ENCODE measurements at regions not wholly inside any gene's neighbourhood (a gene's known extent, or its start where the extent isn't known, plus 50 kb on each side); places are given as distances from the start of the nearest gene placed in this dataset.

DNA sequence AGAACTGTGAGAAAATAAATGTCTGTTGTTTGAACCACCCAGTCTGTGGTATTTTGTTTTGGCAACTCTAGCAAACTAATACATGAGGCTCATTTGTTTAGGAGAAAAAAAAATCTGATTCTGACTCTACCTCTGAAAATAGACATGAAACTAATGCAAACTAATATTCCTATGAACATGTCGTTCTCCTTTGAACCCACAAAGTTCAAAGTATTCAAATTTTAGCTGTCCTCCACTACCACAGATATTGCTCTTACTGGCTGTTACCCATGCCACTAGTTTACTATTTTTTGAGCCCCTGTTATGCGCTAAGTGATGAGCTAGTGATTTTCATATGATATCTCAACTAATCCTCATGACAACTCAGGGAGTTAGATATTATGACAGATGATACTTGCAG lies 58.8 kb upstream of the ZNF804B start:
- DNase-seq: no peak

DNA sequence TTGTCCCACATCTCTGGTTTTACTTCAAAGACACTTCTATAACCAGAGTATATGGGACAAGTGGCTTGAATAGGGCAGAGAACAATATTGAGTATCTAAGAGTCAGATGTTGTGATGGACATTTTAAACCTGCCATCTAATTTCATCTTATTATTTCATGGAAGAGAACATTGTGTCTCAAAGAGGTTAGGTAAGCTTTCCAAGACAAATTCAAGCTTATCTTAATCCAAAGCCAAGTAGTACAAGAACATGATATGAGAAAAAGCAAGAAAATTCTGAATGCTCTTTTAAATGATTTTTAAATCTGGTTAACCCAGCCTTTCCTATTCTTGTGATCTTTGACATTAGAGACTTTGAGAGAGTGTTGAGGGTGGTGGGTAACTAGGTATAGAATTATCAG lies 65.3 kb upstream of the ZNF804B start:
- DNase-seq: no peak

DNA sequence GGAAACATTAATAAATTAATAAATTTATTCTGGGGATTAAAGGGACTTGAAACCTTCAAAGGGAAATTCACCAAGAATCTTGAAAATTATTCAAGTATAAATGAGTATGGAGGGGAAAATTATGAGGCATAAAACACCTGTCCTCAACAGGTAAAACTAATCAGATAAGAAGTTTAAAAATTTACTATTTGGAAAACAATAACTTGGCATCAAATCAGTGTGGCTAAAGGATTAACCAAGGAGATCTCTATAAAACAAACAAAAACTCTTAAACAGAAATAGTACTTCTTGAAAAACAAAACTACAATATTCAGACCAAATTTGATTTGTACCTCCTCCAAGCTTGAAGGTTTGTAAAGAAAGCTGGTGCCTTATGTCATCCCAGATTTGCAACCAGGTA lies 66.4 kb upstream of the ZNF804B start:
- DNase-seq: no peak

DNA sequence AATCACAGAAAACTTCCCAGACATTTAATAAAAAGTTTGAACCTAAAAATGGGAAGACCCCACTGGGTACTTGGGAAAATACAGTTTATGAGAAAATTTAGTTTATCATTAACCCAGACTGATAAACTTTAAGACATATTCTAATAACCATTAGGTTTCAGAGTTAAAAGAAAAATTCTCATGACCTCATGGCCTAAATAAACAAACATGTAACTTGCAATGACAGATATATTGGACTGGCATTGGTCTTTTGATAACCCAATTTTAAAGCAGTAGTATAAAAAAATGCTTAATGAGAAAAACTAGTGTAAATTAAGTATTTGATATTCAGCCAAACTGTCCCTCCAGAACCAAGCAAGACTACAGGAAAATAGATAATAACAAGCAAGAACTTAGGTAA lies 67.0 kb upstream of the ZNF804B start:
- DNase-seq: no peak

DNA sequence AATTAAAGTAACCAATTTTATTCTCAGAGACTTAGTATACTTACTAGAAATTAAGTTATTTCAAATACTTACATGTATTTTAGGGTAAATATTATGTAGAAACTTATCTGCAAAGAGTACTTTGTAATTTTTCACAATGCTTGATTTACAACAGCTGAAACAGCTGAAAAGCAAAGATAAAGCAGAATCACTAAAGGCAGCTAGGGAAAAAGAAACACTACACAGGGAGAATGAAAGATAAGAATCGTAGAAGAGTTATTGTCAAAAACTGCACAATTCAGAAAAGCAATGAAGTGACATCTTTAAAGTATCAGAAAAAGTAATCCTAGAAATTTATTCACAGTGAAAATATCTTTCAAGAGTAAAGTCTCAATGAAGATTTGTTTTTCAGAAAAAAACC lies 69.7 kb upstream of the ZNF804B start:
- DNase-seq: no peak

DNA sequence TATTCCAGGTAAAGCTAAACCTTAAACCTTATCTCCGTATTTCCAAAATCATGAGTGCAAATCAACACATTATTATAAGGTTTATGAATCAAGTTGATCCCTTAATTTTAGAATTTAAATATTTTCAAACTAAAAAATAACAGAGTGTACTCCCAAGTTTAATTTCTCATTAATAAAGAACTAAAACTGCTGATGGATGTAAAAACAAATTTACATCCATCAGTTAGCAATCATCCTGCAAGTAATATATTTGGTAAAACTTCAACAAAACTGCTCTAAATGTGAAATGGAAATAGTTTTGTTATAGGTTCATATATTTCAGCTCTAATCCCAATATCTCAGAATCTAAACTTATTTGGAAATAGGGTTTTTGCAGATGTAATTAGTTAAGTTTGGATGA lies 71.3 kb upstream of the ZNF804B start:
- no peak for DNase-seq

DNA sequence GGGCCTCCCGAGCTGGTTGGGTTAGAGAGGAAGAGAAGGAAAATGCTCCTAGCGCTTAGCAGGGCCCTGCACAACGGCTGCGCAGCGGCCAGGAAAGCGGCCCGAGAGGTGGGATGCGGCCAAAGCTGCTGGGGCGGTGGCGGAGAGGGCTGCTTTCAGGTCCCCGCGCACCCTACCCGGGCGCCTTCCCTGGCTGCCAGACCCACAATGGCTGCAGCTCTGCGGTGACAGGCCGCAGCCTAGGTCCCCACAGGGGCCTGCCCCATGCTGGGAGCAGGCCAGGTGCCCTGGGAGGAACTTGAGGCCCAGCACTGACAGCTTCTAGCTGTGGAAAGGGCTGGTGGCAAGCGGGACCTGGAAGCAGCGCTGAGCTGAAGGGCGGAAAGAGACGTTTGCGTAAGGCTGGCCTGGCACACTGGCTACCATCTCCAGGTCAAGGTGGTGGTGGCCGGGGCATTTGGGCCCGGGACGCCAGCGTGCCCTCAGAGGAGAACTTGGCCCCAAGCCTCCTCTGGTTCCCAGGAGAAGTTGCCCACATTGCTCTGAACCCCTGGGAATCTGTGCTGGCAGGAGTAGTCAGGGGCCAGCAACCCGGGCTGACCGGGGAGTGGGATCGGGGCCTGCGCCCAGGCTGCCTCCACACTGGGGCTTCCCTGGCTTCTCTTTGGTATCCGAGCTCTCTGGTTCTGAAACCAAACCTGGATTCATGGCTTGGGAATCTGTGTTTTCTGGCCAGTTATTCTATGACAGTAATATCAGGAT lies 72.9 kb upstream of the ZNF804B start:
- DNase-seq: no peak

DNA sequence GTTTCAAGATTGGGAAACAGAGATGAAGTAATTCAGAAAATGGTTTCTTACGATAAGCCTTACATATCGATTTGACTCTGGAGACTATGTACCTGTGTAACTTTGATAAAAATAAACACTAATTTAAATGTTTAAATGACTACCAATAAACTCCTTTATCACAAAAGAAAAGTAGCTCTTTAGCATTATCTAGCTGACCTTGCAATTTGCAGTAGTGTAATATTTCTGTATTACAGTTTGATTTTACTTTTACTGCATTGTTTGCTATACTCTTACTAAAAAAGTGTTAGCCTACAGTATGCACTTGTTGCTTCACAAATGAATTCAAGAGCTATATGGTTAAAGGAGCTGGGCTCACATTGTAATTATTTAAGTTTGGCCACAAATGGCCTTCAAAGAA lies 77.8 kb upstream of the ZNF804B start:
- DNase-seq: no peak

DNA sequence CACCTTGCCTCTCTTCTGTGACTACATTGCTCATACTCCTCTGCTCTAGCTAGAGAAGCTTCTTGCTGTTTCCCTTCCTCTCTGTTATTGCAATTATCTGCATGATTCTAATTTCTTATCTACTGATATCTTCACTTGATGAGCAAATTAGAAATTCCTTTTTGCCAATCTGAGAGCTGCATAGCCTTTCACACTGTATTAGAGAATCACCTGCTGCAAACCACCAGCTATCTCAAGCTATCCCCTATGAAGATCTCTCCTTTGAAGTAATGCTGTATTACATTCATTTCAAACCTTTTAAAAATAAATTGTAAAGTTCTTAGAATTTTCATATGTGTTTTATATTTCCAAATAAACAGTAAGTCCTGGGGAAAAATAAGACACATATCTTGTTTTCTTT lies 89.0 kb upstream of the ZNF804B start:
- DNase-seq: no peak

DNA sequence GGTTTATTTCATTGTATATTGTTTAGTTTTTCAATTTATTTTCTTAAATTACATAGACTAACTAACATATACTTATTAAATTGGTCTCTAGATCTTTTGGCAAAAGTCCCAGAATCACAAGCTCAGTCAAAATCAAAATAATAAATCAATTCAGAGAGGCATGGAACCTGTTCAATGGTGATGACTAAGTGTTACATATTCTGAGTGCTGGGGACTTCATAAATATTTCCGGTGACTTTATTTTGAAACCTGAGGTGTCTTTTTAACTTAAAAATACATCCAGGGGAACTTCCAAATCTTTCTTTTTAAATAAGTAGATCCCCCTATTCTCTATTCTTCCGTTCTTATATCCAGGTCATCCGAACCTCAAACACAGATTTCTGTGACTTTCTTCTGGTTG lies 89.6 kb upstream of the ZNF804B start:
- no peak for DNase-seq

DNA sequence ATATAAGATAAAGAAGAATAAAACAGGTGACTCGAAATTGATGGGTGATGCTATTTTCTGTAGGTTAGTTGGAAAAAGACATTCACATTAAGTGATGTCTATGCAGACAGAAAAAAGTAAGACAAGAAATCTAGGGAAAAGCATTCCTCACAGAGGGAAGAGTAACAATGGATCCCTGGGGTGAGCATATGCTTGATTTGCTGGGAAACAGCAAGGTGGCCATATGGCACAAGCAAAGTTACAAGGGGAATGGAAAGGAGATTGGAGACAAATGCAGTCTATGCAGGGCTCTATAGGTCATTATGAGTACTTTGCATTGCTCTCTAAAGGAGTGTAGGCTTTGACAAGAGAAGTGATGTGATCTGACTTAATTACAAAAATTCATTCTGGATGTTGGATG lies 90.9 kb upstream of the ZNF804B start:
- no peak for DNase-seq

DNA sequence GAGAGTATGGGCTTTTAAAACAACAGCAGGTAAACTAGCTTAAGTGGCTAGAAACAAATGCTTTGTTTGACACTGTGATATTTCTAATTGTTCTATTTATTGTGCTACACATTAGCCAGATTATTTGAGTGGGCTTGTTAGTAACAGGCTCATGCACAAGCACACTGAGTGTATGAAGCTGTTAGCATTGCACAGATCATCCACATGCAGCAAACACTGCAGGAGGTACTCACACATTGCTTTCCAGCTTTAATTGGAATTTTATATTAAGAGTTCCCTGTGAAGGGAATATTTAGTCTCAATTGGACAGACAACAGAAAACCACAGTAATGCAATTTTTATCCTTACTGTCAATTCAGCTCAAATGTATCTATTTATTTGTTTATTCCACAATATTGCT lies 92.9 kb upstream of the ZNF804B start:
- DNase-seq: no peak

DNA sequence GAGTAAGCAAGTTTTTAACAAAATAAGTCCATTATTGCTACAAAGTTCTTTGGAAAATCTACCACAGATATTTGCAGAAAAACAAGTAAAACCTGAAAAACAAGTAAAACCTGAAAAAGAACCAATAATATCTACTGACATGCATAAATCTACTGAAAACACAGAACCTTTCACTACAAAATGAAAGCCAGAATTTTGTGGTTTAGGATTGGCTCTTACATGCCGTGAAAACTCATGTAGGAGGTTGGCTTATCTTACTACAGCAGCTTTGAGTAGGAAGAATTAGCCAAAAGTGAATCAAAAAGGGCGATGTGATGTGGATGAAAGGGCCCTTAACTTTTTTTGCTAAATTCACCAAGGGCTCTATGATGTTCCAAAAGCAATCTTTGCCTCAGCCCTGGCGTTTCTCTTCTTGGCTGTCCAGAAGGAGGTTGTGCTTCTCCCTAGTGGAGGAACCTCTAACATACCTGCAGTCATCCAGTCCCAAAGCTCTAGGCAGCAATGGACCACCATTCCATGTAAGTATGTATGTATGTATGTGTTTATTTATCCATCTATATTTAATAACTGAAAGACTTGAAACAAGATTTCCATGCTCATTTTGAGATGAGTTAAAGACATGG lies 93.5 kb upstream of the ZNF804B start:
- DNase-seq: no peak

DNA sequence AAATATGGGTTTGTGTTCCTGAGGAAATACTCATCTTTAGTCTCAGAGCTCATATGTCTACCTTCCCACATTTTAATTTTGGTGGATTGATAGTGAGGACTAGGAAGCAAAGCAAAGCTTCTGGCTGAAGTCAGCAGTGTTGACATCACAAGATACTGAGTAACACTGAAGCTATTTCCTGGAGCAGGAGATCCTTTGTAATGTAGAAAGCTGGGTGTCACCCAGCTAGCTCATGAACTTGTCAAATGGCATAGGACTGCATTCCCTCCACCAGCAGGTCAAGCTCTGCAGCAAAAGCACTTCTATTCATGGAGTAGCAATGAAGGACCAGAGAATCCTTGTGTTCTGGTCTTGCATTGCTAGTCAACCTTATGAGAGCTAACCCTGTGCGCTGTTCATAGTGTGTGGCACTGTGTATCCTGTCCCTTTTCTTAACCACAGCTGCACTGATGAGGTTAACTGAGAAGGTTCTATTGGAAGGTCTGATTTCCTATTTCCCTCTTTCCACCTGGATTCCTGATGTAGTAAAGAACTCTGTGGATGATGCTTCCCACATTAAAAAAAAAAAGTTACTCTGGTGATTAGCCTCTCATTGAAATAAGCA lies 94.8 kb upstream of the ZNF804B start:
- no peak for DNase-seq

DNA sequence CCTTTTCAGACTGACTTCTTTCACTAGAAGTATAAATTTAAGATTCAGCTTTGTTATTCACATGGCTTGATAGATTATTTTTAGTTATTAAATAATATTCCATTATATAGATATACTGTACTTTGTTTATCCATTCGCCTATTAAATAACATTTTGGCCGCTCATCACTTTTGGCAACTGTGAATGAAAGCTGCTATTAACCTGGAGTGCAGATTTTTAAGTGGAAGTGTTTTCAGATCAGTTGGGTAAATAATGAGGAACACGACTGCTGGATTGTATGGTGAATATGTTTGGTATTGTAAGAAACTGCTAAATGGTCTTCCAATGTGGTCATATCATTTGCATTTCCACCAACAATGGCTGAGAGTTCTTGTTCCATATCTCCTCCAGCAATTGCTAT lies 97.6 kb upstream of the ZNF804B start:
- no peak for DNase-seq

DNA sequence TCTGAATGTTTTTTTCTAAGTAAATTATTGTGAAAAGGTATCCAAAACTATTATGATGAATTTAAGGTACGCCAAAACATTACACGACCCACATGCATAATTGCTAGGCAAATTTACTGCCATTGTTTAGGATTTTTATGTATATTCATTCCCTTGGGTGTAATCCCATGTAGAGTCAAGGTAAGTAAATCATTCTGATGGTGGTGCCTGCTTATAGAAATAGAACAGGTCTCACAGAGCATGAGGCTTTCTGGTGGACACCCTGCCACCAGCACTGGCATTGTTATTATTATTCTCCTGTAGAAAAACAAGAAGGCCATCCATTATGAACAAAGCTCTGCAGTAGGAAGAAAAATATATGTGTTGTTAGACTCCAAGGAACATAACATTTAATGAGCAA lies 111.7 kb upstream of the ZNF804B start:
- no peak for DNase-seq

DNA sequence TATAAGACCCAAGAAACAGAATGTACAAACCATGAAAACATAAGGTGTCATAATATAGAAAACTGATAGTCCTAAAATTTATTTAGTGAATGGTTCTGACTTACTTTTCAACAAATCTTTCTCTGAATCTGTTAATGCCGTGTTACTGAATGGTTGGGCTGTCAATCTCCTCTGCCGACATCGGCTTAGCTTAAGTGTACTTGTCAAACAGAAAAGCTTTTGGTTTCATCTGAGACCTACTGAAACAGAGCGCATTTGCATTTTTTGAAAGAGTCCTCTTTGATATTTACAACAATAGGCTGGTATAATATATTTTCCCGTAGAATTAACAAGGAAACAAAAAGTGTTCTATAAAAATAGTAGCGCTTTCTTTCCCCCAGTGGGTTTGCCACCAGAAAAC lies 120.9 kb upstream of the ZNF804B start:
- DNase-seq: no peak

DNA sequence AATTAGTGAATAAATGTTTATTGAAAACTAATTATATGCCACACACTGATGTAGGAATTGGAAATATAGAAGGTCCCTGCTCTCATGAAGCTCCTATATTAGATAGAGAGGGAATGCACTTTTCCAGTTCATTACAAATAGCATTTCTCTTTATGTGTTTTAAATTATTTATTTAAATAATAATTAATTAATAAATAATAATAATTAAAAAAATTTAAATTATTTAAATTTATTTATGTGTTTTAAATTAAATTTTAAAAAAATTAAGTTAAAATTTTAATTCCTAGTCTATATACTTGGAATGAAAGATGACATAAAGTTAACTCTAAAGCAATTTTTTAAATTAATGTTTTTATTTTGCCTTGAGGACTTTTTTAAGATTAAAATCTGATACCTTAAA lies 121.7 kb upstream of the ZNF804B start:
- DNase-seq: no peak

DNA sequence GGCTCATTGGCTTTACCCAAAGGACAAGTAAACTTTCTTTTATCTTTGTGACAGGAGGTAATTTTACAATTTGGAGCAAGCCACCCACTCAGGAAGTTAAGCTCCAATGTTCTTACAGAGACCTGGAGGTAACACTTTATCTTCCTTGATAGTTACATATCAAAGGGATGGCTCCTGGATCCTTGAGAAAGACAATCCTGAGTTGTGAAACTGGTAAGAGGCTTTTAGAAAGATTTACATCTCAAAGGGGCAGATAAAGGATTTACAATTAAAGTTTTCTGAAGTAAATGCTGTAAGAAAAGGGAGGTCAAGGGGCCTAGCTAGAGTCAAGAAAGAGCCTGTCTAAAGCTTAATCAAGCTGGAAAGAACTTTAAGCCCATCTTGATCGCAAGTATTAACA lies 124.4 kb upstream of the ZNF804B start:
- no peak for DNase-seq

DNA sequence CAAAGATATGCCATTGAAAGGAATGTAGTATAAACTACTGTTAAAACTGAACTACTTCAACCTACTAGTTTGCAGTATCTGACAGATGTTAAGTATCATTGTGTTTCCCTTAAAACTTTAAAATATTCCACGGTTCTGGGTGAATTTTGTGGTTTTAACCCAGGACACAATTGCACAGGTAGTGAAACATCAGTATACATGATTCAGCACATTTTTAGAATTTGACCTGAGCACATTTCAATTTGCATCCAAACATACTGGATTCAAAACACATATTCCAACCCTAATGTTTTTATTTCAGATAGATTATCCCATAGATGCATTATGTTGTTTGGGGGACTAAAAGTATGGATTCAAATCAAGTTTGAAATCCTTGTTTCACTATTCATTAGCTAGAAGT lies 129.9 kb upstream of the ZNF804B start:
- DNase-seq: no peak

DNA sequence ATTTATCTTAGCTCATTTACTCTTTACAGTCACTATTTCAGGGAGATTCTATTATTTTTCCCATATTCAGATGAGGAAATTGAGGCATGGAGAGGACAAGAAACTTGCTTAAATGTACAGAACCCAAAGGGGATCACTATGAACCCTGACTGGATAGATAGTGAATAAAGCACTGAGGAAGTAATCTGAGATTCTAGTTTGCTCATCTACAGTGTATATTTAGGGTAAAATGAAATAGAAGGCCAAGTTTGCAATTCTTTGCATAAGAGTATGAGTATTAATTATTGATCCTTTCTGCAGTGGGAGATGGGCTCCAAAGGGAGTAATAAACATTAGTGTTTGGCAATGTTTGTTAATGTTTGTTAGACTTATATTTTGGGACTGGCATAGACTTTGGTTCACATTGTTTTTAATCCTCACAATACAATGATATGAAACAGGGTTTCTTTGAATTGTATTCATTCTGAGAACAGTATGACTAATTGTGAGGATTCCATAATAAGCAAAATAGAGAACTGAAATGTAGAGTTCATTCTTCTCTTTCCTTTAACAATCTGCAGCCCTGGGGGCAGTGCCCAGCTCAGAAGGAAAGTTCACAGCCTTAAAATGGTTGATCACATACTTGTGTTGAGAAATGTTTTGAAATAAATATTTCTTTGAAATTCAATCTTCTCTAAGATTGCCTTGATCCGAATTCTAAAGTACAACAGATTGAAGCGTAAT lies 131.0 kb upstream of the ZNF804B start:
- no peak for DNase-seq

DNA sequence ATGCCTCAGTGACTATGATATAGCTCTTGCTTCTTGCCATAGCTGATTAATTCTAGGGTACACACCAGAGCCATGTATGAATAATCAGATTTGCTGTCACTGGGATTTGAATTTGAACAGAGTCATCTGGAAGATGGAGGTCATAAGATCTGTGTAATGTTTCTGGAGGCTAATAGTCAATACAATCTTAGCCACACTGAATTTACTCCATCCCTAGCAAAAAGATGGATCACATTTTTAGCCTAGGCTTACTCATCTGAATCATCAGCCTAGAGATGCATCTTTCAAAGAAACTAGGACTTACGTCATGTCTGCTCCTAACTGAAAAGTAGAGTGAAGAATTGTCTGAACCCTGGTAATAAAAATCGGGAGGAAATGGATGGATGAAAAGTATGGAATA lies 142.3 kb upstream of the ZNF804B start:
- no peak for DNase-seq

DNA sequence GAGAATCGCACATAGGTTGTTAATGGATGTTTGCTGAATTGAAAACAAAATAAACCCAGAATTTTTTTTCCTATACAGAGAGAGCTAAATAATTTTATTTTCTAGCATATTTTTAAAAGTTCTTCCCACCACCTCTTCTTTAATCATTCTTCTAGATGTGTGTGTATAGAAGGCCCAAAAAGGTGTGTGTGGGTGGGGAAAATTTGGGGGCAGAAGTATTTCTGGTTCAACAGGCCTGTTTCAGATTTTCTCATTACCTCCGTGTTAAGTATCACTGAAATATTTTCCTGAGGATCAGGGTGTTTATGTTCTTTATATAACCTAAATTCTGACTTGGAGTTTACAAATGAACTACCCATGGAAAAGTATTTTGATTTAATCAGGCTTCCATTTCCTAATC lies 144.2 kb upstream of the ZNF804B start:
- DNase-seq: no peak

DNA sequence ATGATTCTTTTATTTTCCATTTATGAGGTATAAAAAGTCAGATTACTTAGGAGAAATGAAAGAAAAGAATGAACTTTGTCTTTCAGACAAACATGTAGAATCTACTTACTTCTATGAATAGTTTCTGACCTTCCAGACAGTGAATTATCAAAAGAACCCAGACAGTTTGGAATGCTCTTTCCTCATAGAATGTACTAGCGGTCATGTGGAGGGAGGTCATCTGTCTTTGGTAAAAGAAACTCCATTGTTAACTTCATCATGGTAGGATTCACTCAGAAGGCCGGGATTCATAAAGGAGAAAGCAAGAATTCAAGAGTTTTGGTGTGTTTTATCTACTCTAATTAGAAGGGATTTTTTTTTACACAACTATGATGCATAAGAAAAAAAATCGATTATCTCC lies 144.8 kb upstream of the ZNF804B start:
- DNase-seq: no peak
